Nephron progenitor cell (in vitro differentiated cells): ENCODE measurements at regions not wholly inside any gene's neighbourhood (a gene's known extent, or its start where the extent isn't known, plus 50 kb on each side); places are given as distances from the start of the nearest gene placed in this dataset.

Source experiments
- DNase-seq: peaks from one replicate; pipeline ENCODE4 v3.0.0; 2021
- H3K27ac Mint-ChIP-seq: 2 replicates; pipeline ENCODE4 v1.8.0; 2021; ENCODE audit warnings: mild to moderate bottlenecking, moderate library complexity, mixed read lengths
- H3K27me3 Mint-ChIP-seq: 2 replicates; pipeline ENCODE4 v1.8.0; 2021; ENCODE audit warnings: mild to moderate bottlenecking, low read depth, mixed read lengths; ENCODE audit not compliant: poor library complexity
- H3K36me3 Mint-ChIP-seq: 2 replicates; pipeline ENCODE4 v1.8.0; 2021; ENCODE audit warnings: low read depth, mixed read lengths
- H3K4me1 Mint-ChIP-seq: 2 replicates; pipeline ENCODE4 v1.8.0; 2021; ENCODE audit warnings: mixed read lengths
- H3K4me3 Mint-ChIP-seq: 2 replicates; pipeline ENCODE4 v1.8.0; 2021; ENCODE audit warnings: mild to moderate bottlenecking, moderate library complexity, mixed read lengths
- H3K9me3 Mint-ChIP-seq: 2 replicates; pipeline ENCODE4 v1.8.0; 2021; ENCODE audit warnings: mild to moderate bottlenecking, moderate library complexity, mixed read lengths
- TF ChIP-seq, protein P1 (sequence below): fragments of 200-600 bp; sonication (generic); IDR thresholded peaks from 2 replicates; pipeline ENCODE4 v1.5.0; 2021; ENCODE audit warnings: antibody characterized with exemption

DNA sequence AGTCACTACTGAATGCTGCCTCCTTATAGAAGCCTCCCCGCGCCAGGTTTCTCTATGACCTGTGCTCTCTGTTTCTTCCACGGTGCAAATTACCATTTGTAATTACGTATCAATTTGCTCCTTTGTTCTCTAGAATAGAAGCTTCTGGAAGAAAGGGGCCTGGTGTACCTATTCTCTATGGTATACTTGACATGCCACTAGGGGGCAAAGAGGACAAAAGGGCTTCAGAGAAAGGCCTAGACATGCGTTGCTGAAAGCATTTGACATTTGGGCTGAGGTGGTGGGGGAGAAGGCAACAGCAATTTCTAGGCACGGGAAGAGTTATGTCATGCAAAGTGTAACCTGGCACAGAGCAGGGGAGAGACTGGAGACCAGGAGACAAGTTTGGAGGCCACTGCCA, 148.7 kb downstream of the WDR11 start:
- Mint-ChIP-seq H3K27ac (no peak overlapping the region), H3K36me3 (peaks cover 12% of the 10 kb centered on the region), H3K9me3 (peaks cover 33% of the 10 kb centered on the region), H3K4me1 (peaks cover 52% of the 10 kb centered on the region), H3K4me3 (no peak overlapping the region), H3K27me3 (peaks cover 28% of the 10 kb centered on the region)
- TF ChIP-seq, protein P1, sequence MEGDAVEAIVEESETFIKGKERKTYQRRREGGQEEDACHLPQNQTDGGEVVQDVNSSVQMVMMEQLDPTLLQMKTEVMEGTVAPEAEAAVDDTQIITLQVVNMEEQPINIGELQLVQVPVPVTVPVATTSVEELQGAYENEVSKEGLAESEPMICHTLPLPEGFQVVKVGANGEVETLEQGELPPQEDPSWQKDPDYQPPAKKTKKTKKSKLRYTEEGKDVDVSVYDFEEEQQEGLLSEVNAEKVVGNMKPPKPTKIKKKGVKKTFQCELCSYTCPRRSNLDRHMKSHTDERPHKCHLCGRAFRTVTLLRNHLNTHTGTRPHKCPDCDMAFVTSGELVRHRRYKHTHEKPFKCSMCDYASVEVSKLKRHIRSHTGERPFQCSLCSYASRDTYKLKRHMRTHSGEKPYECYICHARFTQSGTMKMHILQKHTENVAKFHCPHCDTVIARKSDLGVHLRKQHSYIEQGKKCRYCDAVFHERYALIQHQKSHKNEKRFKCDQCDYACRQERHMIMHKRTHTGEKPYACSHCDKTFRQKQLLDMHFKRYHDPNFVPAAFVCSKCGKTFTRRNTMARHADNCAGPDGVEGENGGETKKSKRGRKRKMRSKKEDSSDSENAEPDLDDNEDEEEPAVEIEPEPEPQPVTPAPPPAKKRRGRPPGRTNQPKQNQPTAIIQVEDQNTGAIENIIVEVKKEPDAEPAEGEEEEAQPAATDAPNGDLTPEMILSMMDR = no peak
- no peak for DNase-seq

DNA sequence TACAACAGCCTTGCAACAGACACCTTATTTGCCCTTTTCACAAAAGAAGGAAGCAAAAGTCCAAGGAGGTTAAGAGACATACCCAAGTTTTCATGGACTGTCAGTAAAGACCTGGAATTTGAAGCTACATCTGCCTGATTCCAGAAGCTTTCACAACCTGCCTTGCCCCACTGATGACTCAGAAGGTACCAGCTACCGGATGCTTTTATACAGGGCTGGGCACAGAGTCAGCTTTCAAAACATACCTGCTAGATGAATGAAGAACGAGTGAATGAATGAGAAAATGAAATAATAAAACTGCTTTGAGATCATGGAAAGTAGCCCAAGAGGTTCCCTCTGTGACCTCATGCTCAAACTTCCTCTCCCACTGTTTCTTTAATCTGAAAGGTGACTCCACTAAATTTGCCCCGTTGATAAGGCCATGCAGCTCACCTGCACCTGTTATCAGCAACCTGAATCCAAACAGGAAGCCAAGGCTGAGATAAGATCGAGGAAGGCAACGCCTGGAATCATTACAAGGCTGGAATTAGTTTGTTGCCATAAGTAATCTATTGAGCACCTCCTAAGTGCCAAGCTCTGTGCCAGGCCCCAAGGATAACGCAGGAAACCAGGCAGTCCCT, 151.5 kb downstream of the WDR11 start:
- Mint-ChIP-seq H3K4me1 (peaks cover 33% of the 10 kb centered on the region), H3K27ac (no peak overlapping the region), H3K9me3 (peaks cover 54% of the 10 kb centered on the region), H3K27me3 (peaks cover 27% of the 10 kb centered on the region), H3K4me3 (no peak overlapping the region), H3K36me3 (peaks cover 29% of the 10 kb centered on the region)
- DNase-seq = no peak
- TF ChIP-seq, protein P1 = no peak

GRCh38 chr10:121005948-121006587, 154.9 kb downstream of the WDR11 start:
- DNase-seq = no peak
- peaks cover 12% of the 10 kb centered on the region for H3K4me1 Mint-ChIP-seq
- TF ChIP-seq, protein P1 = no peak
- H3K27ac Mint-ChIP-seq = no peak overlapping the region
- H3K9me3 Mint-ChIP-seq = peaks cover 76% of the 10 kb centered on the region
- H3K4me3 Mint-ChIP-seq = no peak overlapping the region
- peaks cover 20% of the 10 kb centered on the region for H3K27me3 Mint-ChIP-seq
- peaks cover 35% of the 10 kb centered on the region for H3K36me3 Mint-ChIP-seq

DNA sequence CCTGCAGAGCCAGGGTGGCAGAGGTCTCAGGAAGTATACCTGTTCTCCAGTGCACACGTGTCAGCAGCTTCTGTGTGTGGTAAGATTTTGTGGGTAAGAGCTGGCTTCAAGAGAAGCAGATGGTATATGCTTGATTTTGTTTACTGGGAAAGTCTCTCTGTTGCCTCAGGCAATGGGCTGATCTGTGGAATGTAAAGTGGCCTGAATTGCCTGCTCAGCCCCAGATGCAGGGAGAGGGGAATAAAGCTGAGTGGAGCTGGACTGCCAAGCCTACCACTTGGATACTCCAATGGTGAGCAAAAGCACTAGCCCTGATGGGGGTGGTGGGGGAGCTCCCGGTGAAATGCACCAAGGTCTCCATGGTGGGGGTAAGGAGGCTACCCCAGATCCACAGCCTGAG, 156.1 kb downstream of the WDR11 start:
- peaks cover 87% of the 10 kb centered on the region for H3K9me3 Mint-ChIP-seq

GRCh38 chr10:121015916-121016315, 164.8 kb downstream of the WDR11 start:
- TF ChIP-seq, protein P1 = no peak
- peaks cover 78% of the 10 kb centered on the region for H3K9me3 Mint-ChIP-seq
- no peaks in the 10 kb centered on the region for H3K4me1 Mint-ChIP-seq
- peaks cover 5% of the 10 kb centered on the region for H3K36me3 Mint-ChIP-seq
- no peak for DNase-seq
- H3K27ac Mint-ChIP-seq = no peak overlapping the region
- peaks cover 16% of the 10 kb centered on the region for H3K27me3 Mint-ChIP-seq
- no peak overlapping the region for H3K4me3 Mint-ChIP-seq

More for the DNA sequence above, 156.1 kb downstream of the WDR11 start:
- no peak for DNase-seq
- TF ChIP-seq, protein P1 = no peak
- Mint-ChIP-seq H3K4me3 (no peak overlapping the region), H3K4me1 (peaks cover 6% of the 10 kb centered on the region), H3K27ac (no peak overlapping the region), H3K36me3 (peaks cover 35% of the 10 kb centered on the region), H3K27me3 (peaks cover 19% of the 10 kb centered on the region)
